ENCODE measurements at regions not wholly inside any gene's neighbourhood (a gene's known extent, or its start where the extent isn't known, plus 50 kb on each side); places are given as distances from the start of the nearest gene placed in this dataset.

DNA sequence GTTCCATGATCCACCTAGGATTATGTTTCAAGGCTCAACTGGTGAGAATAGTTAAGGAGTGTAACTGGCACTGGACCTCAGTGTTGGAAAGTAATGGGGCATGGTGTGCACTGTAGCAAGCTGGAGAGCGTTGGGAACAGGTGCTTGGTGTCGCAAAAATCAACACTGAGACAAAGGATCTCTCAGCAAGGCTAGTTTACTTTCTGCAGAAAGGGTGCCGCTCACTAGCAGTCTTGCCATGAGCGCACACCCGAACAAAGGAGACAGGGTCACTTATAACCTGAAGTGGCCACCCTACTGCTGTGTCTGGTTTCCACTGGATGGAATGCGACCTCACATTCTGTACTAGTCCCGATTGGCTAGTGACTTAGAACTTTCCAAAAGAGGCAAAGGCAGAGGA lies 133.2 kb downstream of the TMEM17 start:
- TF ChIP-seq, protein P1, sequence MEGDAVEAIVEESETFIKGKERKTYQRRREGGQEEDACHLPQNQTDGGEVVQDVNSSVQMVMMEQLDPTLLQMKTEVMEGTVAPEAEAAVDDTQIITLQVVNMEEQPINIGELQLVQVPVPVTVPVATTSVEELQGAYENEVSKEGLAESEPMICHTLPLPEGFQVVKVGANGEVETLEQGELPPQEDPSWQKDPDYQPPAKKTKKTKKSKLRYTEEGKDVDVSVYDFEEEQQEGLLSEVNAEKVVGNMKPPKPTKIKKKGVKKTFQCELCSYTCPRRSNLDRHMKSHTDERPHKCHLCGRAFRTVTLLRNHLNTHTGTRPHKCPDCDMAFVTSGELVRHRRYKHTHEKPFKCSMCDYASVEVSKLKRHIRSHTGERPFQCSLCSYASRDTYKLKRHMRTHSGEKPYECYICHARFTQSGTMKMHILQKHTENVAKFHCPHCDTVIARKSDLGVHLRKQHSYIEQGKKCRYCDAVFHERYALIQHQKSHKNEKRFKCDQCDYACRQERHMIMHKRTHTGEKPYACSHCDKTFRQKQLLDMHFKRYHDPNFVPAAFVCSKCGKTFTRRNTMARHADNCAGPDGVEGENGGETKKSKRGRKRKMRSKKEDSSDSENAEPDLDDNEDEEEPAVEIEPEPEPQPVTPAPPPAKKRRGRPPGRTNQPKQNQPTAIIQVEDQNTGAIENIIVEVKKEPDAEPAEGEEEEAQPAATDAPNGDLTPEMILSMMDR (IDR thresholded peaks at IDR 0.05; ENCODE audit: insufficient read depth, low read depth, low read length), result no peak
- no peak for TF ChIP-seq EZH2 (IDR thresholded peaks at IDR 0.05; ENCODE audit: insufficient read depth, low read length)
